OCI-LY3 (cell line): ENCODE measurements at regions not wholly inside any gene's neighbourhood (a gene's known extent, or its start where the extent isn't known, plus 50 kb on each side); places are given as distances from the start of the nearest gene placed in this dataset.
"Not testable (repeated sequence)": the region's sequence is repeated elsewhere in the genome, so short reads cannot be mapped to it uniquely, and the experiment has no call there.

ENCODE experiments used
- CTCF ChIP-seq: fragments of 200-600, 300-600 bp; sonication (generic); IDR thresholded peaks from 2 replicates; pipeline ENCODE4 v1.5.1; 2014; ENCODE audit warnings: antibody characterized with exemption, low read length, low read depth
- EZH2phosphoT487 ChIP-seq: fragments of 200-600 bp; shearing (Covaris generic); IDR thresholded peaks from 2 replicates; pipeline ENCODE4 v1.6.1; 2018; ENCODE audit warnings: antibody characterized with exemption, mixed run types, low read depth

GRCh38 chr15:69567238-69567760 lies 114.7 kb downstream of the RPLP1 start:
- TF ChIP-seq CTCF, EZH2phosphoT487: not testable (repeated sequence)
